ENCODE measurements at regions not wholly inside any gene's neighbourhood (a gene's known extent, or its start where the extent isn't known, plus 50 kb on each side); places are given as distances from the start of the nearest gene placed in this dataset.
A peak's percentile ranks its signal among the peaks of the same experiment; 100 is the strongest.

- TF ChIP-seq, protein P1, sequence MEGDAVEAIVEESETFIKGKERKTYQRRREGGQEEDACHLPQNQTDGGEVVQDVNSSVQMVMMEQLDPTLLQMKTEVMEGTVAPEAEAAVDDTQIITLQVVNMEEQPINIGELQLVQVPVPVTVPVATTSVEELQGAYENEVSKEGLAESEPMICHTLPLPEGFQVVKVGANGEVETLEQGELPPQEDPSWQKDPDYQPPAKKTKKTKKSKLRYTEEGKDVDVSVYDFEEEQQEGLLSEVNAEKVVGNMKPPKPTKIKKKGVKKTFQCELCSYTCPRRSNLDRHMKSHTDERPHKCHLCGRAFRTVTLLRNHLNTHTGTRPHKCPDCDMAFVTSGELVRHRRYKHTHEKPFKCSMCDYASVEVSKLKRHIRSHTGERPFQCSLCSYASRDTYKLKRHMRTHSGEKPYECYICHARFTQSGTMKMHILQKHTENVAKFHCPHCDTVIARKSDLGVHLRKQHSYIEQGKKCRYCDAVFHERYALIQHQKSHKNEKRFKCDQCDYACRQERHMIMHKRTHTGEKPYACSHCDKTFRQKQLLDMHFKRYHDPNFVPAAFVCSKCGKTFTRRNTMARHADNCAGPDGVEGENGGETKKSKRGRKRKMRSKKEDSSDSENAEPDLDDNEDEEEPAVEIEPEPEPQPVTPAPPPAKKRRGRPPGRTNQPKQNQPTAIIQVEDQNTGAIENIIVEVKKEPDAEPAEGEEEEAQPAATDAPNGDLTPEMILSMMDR (IDR thresholded peaks at IDR 0.05; ENCODE audit: poor library complexity, severe bottlenecking) = no peak
- no peak for TF ChIP-seq EP300 (conservative IDR thresholded peaks at IDR 0.05; ENCODE audit: poor library complexity, severe bottlenecking)
Measured at GRCh38 chr2:103785956-103786355, 1024.1 kb downstream of the TMEM182 start (continued).

DNA sequence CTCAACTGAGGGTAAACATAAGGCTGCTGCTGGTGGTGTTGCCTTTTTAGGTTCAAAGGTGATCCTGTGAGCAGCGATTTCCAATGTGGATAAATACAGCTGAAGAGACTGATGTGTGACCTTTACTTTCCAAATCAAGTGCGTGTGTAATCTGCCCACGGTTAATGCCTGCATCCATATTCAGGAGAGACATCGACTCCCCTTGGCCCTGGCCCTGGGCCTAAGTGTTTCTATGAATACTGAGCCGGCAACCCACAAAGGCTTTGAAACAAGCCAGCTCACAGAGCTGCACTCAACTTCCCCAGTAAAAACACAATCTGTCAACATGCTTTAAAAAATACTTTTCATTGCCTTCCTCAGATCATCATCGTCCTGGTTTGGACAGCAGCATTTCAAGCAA, 1026.6 kb downstream of the TMEM182 start:
- no peaks in the 10 kb centered on the region for H3K9me3 ChIP-seq (ENCODE audit: low read length)
- no peaks in the 10 kb centered on the region for H3K36me3 ChIP-seq (ENCODE audit: insufficient read depth, low read length)
- no peak overlapping the region for H3K4me2 ChIP-seq (ENCODE audit: low read length)
- H3K27me3 ChIP-seq (ENCODE audit: insufficient read depth, low read depth, low read length) = no peaks in the 10 kb centered on the region
- H3K9ac ChIP-seq (ENCODE audit: low read length) = peak overlapping the region; percentile 5
- peak overlapping the region; percentile 18 for H3K4me3 ChIP-seq (ENCODE audit: low read length)
- TF ChIP-seq TAF1 (IDR thresholded peaks at IDR 0.05; ENCODE audit: low read depth) (no peak), EP300 (conservative IDR thresholded peaks at IDR 0.05; ENCODE audit: poor library complexity, severe bottlenecking) (peak; percentile 35), EZH2 (IDR thresholded peaks at IDR 0.05; ENCODE audit: borderline replicate concordance, insufficient read depth, low read length, poor library complexity, severe bottlenecking) (no peak)
- TF ChIP-seq, protein P2, sequence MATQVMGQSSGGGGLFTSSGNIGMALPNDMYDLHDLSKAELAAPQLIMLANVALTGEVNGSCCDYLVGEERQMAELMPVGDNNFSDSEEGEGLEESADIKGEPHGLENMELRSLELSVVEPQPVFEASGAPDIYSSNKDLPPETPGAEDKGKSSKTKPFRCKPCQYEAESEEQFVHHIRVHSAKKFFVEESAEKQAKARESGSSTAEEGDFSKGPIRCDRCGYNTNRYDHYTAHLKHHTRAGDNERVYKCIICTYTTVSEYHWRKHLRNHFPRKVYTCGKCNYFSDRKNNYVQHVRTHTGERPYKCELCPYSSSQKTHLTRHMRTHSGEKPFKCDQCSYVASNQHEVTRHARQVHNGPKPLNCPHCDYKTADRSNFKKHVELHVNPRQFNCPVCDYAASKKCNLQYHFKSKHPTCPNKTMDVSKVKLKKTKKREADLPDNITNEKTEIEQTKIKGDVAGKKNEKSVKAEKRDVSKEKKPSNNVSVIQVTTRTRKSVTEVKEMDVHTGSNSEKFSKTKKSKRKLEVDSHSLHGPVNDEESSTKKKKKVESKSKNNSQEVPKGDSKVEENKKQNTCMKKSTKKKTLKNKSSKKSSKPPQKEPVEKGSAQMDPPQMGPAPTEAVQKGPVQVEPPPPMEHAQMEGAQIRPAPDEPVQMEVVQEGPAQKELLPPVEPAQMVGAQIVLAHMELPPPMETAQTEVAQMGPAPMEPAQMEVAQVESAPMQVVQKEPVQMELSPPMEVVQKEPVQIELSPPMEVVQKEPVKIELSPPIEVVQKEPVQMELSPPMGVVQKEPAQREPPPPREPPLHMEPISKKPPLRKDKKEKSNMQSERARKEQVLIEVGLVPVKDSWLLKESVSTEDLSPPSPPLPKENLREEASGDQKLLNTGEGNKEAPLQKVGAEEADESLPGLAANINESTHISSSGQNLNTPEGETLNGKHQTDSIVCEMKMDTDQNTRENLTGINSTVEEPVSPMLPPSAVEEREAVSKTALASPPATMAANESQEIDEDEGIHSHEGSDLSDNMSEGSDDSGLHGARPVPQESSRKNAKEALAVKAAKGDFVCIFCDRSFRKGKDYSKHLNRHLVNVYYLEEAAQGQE (IDR thresholded peaks at IDR 0.05; ENCODE audit: borderline replicate concordance) = no peak
- TF ChIP-seq, protein P1 (IDR thresholded peaks at IDR 0.05; ENCODE audit: poor library complexity, severe bottlenecking) = no peak
- H2AFZ ChIP-seq (ENCODE audit: low read depth, low read length) = no peak overlapping the region
- no peaks in the 10 kb centered on the region for H3K9me2 ChIP-seq (ENCODE audit: insufficient read depth, low read length)
- no peak overlapping the region for H3K27ac ChIP-seq (ENCODE audit: low read length)
- no peaks in the 10 kb centered on the region for H4K20me1 ChIP-seq (ENCODE audit: insufficient read depth)
- H3F3A ChIP-seq (ENCODE audit: insufficient read depth, low read length, poor library complexity, severe bottlenecking) = peaks cover 4% of the 10 kb centered on the region
- H3K79me2 ChIP-seq (replicated peaks; ENCODE audit: insufficient read depth, low read length) = no peaks in the 10 kb centered on the region

GRCh38 chr2:103788951-103789350, 1027.1 kb downstream of the TMEM182 start:
- Histone ChIP-seq H3K9me3 (ENCODE audit: low read length) (no peaks in the 10 kb centered on the region), H3K27me3 (ENCODE audit: insufficient read depth, low read depth, low read length) (no peaks in the 10 kb centered on the region), H3K4me3 (ENCODE audit: low read length) (peak overlapping the region; percentile 18), H2AFZ (ENCODE audit: low read depth, low read length) (no peak overlapping the region), H3K27ac (ENCODE audit: low read length) (no peak overlapping the region), H3K9me2 (ENCODE audit: insufficient read depth, low read length) (no peaks in the 10 kb centered on the region), H3F3A (ENCODE audit: insufficient read depth, low read length, poor library complexity, severe bottlenecking) (peaks cover 4% of the 10 kb centered on the region), H4K20me1 (ENCODE audit: insufficient read depth) (no peaks in the 10 kb centered on the region), H3K9ac (ENCODE audit: low read length) (no peak overlapping the region), H3K4me2 (ENCODE audit: low read length) (no peak overlapping the region), H3K79me2 (replicated peaks; ENCODE audit: insufficient read depth, low read length) (no peaks in the 10 kb centered on the region), H3K36me3 (ENCODE audit: insufficient read depth, low read length) (no peaks in the 10 kb centered on the region)
- TF ChIP-seq EP300 (conservative IDR thresholded peaks at IDR 0.05; ENCODE audit: poor library complexity, severe bottlenecking) (no peak), TAF1 (IDR thresholded peaks at IDR 0.05; ENCODE audit: low read depth) (no peak), EZH2 (IDR thresholded peaks at IDR 0.05; ENCODE audit: borderline replicate concordance, insufficient read depth, low read length, poor library complexity, severe bottlenecking) (no peak), MXI1 (conservative IDR thresholded peaks at IDR 0.05; ENCODE audit: poor library complexity, severe bottlenecking) (no peak), POLR2AphosphoS5 (IDR thresholded peaks at IDR 0.05) (no peak), SMC3 (conservative IDR thresholded peaks at IDR 0.05; ENCODE audit: poor library complexity) (no peak), RAD21 (conservative IDR thresholded peaks at IDR 0.05) (no peak)
- TF ChIP-seq, protein P1 (IDR thresholded peaks at IDR 0.05; ENCODE audit: poor library complexity, severe bottlenecking) = no peak
- TF ChIP-seq, protein P2 (IDR thresholded peaks at IDR 0.05; ENCODE audit: borderline replicate concordance) = no peak
